ENCODE measurements at regions not wholly inside any gene's neighbourhood (a gene's known extent, or its start where the extent isn't known, plus 50 kb on each side); places are given as distances from the start of the nearest gene placed in this dataset.

DNA sequence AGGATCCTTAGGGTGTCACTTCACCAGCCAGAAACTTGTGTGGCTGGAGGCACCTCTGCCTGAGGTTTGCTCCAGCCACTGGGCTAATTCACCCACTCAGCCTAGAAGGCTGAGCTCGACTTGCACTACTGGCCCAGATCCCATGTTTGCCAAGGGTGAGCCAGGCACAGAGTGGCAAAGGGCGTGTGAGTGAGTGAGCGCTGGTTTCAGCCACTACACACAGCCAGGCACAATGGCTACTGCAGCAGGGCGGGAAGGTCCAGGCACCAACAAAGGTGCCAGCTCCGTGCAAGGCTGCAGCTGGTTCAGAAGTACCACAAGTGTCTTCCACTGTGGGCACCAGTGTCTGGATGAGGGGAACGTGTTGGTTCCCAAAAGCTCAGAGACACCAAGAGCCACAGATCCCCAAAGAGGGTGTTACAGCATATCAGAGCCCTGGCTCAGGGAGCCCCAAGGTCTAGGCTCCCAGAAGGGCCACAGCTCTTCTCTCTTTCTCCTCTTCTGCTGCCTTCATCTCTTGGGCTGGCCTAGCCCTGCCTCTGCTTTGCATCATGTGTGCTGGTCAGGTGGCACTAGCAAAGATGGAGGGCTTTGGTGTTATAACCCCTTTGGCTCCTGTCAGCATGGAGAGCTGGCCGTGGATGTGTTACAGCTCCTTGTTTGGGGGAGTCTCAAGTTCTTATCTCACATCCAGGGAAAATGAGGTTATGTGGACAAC is 736.3 kb upstream of the KLHL1 start:
- ChIA-PET CTCF (no interaction called here), POLR2A (no interaction called here)
- no peak for TF ChIP-seq CHD4 (IDR thresholded peaks at IDR 0.05; ENCODE audit: borderline replicate concordance)
- TF ChIP-seq MAZ (IDR thresholded peaks at IDR 0.05; ENCODE audit: borderline replicate concordance, low read depth, low read length), result no peak
- TF ChIP-seq, protein P1, sequence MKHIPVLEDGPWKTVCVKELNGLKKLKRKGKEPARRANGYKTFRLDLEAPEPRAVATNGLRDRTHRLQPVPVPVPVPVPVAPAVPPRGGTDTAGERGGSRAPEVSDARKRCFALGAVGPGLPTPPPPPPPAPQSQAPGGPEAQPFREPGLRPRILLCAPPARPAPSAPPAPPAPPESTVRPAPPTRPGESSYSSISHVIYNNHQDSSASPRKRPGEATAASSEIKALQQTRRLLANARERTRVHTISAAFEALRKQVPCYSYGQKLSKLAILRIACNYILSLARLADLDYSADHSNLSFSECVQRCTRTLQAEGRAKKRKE (CRISPR knock-in tag; IDR thresholded peaks at IDR 0.05; ENCODE audit: low read depth), result no peak
- TF ChIP-seq ZSCAN20 (CRISPR knock-in tag; IDR thresholded peaks at IDR 0.05), result no peak
- no peak for TF ChIP-seq CBX2 (IDR thresholded peaks at IDR 0.05; ENCODE audit: borderline replicate concordance, low read depth)
- TF ChIP-seq, protein P2, sequence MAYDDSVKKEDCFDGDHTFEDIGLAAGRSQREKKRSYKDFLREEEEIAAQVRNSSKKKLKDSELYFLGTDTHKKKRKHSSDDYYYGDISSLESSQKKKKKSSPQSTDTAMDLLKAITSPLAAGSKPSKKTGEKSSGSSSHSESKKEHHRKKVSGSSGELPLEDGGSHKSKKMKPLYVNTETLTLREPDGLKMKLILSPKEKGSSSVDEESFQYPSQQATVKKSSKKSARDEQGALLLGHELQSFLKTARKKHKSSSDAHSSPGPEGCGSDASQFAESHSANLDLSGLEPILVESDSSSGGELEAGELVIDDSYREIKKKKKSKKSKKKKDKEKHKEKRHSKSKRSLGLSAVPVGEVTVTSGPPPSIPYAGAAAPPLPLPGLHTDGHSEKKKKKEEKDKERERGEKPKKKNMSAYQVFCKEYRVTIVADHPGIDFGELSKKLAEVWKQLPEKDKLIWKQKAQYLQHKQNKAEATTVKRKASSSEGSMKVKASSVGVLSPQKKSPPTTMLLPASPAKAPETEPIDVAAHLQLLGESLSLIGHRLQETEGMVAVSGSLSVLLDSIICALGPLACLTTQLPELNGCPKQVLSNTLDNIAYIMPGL (CRISPR knock-in tag; IDR thresholded peaks at IDR 0.05; ENCODE audit: borderline replicate concordance), result no peak
- TF ChIP-seq, protein P3, sequence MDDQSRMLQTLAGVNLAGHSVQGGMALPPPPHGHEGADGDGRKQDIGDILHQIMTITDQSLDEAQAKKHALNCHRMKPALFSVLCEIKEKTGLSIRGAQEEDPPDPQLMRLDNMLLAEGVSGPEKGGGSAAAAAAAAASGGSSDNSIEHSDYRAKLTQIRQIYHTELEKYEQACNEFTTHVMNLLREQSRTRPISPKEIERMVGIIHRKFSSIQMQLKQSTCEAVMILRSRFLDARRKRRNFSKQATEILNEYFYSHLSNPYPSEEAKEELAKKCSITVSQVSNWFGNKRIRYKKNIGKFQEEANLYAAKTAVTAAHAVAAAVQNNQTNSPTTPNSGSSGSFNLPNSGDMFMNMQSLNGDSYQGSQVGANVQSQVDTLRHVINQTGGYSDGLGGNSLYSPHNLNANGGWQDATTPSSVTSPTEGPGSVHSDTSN (IDR thresholded peaks at IDR 0.05), result no peak
- H3K4me1 ChIP-seq, result no peaks in the 10 kb centered on the region
- no peak overlapping the region for H3K27ac ChIP-seq
- H3K9me3 ChIP-seq, result no peaks in the 10 kb centered on the region
- DNase-seq (ENCODE audit: low read depth in 1 of 2, low spot score in 1 of 2), result no peak
- 4% methylated on average over 2 of the region's 7 CpGs for WGBS (ENCODE audit: missing lambda C conversion rate)
- no peak for FAIRE-seq
- ATAC-seq, result no peak
- H3K4me3 ChIP-seq, result no peak overlapping the region
- no peak overlapping the region for H3K4me2 ChIP-seq

DNA sequence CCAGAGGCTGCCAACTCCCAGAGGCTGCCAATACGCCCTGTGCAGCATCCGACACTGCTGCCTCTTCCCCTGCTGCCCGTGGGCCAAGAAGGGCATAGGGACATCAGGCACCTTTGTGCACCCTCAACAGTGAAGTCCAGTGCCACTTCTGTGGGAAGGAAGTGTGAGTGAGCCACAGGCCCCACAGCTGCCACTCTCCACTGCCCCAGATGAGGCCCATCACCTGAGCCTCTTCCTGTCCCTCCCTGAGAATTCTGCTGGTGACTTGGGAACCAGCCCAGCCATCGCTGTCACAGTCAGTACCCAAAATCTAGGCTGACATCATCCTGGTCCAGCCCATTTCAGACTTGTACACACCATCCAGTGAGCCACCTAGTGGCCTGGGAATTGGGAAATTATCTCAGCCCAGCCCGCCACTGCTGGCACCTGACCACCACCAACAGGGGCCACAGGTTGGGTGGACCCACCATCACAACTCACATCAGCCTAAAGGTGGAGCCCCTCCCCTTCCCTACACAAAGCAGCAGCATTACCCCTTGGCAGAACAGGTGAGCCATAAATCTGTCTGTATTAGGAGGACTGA is 733.9 kb upstream of the KLHL1 start:
- DNase-seq (ENCODE audit: low read depth in 1 of 2, low spot score in 1 of 2) (no peak), FAIRE-seq (no peak), ATAC-seq (no peak)
- no peak overlapping the region for H3K27ac ChIP-seq
- H3K9me3 ChIP-seq, result no peaks in the 10 kb centered on the region
- WGBS (ENCODE audit: missing lambda C conversion rate), result 31% methylated on average over 2 of the region's 5 CpGs
- ChIA-PET POLR2A (no interaction called here), CTCF (no interaction called here)
- TF ChIP-seq, protein P4, sequence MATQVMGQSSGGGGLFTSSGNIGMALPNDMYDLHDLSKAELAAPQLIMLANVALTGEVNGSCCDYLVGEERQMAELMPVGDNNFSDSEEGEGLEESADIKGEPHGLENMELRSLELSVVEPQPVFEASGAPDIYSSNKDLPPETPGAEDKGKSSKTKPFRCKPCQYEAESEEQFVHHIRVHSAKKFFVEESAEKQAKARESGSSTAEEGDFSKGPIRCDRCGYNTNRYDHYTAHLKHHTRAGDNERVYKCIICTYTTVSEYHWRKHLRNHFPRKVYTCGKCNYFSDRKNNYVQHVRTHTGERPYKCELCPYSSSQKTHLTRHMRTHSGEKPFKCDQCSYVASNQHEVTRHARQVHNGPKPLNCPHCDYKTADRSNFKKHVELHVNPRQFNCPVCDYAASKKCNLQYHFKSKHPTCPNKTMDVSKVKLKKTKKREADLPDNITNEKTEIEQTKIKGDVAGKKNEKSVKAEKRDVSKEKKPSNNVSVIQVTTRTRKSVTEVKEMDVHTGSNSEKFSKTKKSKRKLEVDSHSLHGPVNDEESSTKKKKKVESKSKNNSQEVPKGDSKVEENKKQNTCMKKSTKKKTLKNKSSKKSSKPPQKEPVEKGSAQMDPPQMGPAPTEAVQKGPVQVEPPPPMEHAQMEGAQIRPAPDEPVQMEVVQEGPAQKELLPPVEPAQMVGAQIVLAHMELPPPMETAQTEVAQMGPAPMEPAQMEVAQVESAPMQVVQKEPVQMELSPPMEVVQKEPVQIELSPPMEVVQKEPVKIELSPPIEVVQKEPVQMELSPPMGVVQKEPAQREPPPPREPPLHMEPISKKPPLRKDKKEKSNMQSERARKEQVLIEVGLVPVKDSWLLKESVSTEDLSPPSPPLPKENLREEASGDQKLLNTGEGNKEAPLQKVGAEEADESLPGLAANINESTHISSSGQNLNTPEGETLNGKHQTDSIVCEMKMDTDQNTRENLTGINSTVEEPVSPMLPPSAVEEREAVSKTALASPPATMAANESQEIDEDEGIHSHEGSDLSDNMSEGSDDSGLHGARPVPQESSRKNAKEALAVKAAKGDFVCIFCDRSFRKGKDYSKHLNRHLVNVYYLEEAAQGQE (IDR thresholded peaks at IDR 0.05), result no peak
- TF ChIP-seq, protein P5, sequence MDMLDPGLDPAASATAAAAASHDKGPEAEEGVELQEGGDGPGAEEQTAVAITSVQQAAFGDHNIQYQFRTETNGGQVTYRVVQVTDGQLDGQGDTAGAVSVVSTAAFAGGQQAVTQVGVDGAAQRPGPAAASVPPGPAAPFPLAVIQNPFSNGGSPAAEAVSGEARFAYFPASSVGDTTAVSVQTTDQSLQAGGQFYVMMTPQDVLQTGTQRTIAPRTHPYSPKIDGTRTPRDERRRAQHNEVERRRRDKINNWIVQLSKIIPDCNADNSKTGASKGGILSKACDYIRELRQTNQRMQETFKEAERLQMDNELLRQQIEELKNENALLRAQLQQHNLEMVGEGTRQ (IDR thresholded peaks at IDR 0.05), result no peak
- no peak for TF ChIP-seq CBX2 (IDR thresholded peaks at IDR 0.05; ENCODE audit: borderline replicate concordance, low read depth)
- H3K4me1 ChIP-seq, result no peaks in the 10 kb centered on the region
- H3K4me2 ChIP-seq, result no peak overlapping the region
- no peak overlapping the region for H3K4me3 ChIP-seq
